ENCODE measurements at regions not wholly inside any gene's neighbourhood (a gene's known extent, or its start where the extent isn't known, plus 50 kb on each side); places are given as distances from the start of the nearest gene placed in this dataset.

DNA sequence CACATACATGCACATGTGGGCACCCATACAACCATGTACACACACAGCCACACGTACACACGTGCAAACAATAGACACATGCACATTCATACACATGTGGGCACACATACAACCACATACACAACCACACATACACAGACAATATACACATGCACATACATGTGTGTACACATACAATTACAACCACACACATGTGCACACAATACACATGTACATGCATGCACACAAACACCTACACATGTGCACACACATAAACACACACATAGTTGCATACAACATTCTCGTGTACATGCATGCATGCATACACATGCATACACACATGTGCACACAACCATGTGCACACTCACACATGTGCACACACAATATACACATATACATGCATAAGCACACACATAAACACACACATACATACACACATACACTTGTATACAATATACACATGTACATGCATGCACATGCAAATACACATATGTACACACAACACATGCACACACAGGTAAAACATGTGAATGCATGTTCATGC lies 118.6 kb upstream of the FRMD4A start:
- 80 to 92% methylated on average over 3 of the region's 3 CpGs for WGBS, 2 donors
- DNase-seq, result no peak
- TF ChIP-seq, protein P1, sequence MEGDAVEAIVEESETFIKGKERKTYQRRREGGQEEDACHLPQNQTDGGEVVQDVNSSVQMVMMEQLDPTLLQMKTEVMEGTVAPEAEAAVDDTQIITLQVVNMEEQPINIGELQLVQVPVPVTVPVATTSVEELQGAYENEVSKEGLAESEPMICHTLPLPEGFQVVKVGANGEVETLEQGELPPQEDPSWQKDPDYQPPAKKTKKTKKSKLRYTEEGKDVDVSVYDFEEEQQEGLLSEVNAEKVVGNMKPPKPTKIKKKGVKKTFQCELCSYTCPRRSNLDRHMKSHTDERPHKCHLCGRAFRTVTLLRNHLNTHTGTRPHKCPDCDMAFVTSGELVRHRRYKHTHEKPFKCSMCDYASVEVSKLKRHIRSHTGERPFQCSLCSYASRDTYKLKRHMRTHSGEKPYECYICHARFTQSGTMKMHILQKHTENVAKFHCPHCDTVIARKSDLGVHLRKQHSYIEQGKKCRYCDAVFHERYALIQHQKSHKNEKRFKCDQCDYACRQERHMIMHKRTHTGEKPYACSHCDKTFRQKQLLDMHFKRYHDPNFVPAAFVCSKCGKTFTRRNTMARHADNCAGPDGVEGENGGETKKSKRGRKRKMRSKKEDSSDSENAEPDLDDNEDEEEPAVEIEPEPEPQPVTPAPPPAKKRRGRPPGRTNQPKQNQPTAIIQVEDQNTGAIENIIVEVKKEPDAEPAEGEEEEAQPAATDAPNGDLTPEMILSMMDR (IDR thresholded peaks at IDR 0.05), result no peak
- TF ChIP-seq POLR2A (IDR thresholded peaks at IDR 0.05), result no peak
- H3K27ac ChIP-seq, result no peak overlapping the region
- no peaks in the 10 kb centered on the region for H3K36me3 ChIP-seq
- H3K4me3 ChIP-seq, result no peak overlapping the region
- H3K27me3 ChIP-seq, result no peaks in the 10 kb centered on the region
- H3K4me1 ChIP-seq, result peaks cover 0 to 7% (median 0%) of the 10 kb centered on the region in 3 donors
- H3K9me3 ChIP-seq, result no peaks in the 10 kb centered on the region
- intact Hi-C loops (cut with DNase I), result no loop called here

DNA sequence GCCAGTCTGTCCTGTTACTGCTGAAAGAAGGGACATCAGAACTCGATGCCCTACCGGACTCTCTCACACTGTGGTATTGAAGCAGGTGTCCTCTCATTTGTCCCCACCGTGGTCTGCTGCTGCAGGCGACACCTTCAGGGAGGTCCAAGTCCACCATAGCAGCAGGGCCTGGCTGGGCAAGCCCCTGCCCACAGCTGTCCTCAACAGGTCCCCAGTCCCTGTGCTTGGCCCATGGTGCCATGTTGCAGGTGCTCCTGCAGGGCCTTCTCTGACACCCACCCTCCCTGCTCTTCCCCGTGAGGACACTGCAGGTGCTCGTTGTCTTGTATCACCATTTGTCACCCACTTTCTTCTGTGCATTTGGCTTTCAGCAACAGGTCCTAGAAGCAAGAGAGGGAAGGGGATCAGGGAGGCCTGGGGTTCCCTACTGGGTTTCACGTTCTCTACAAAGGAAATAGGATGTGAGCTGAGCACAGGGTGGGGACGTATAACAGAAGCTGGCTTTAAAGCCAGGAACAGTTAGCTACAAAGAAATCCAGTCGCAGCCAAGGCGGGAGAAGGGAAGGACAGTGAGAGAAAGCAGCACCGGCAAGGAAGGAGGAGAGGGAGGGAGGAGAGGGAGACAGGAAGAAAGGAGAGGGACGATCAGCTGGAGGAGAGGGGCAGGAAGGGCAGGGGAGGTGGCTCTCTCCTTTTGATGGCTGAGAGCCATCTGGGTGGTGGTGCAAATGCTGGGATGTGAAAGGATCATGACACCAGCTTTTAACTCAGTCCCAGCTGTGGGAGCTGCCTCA lies 117.7 kb upstream of the FRMD4A start:
- H3K36me3 ChIP-seq, result no peaks in the 10 kb centered on the region
- no peak overlapping the region for H3K4me3 ChIP-seq
- no peaks in the 10 kb centered on the region for H3K27me3 ChIP-seq
- no peak overlapping the region for H3K27ac ChIP-seq
- 50 to 68% methylated on average over 8 to 11 of the region's 12 CpGs for WGBS, 2 donors
- TF ChIP-seq, protein P1 (IDR thresholded peaks at IDR 0.05), result no peak
- TF ChIP-seq POLR2A (IDR thresholded peaks at IDR 0.05), result no peak
- H3K9me3 ChIP-seq, result no peaks in the 10 kb centered on the region
- no peak for DNase-seq
- intact Hi-C loops (cut with DNase I), result no loop called here
- peaks cover 0 to 7% (median 0%) of the 10 kb centered on the region in 3 donors for H3K4me1 ChIP-seq

DNA sequence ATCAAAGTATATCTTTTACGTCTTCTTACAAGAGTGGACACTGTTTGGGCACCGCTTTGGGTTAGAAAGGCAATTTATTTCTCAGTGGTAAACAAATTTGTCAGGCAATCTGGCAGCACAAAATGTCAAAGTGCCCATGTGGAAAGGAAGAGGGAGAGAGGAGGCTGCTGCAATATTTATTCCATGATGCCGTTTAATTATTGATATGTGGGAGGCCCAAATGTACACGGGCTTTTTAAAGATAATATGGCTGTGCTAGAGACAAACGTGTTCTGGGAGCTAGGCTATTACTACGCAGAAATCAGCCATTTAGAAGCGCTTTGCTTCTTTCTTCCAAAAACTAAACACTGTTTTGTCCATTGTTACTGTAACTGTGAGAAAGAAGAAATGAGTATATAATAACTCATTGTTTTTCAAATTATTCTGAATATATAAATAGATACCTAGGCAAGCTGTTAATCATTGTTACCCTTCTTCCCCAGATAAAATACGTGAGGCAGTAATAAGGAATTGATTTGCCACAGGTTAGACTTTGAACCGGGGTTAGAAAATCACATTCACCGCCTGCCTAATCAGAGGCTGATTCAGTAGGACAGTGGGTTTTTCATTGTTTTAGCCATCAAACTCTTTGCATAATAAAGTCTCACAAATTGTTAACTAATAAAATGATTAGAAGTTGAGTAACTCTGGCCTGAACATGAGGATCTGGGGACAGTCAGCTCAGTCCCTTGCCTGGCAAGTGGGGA lies 116.5 kb upstream of the FRMD4A start:
- no peak for DNase-seq
- Histone ChIP-seq H3K27ac (no peak overlapping the region), H3K4me3 (no peak overlapping the region), H3K4me1 (peaks cover 0 to 7% (median 0%) of the 10 kb centered on the region in 3 donors), H3K9me3 (no peaks in the 10 kb centered on the region), H3K36me3 (no peaks in the 10 kb centered on the region), H3K27me3 (no peaks in the 10 kb centered on the region)
- intact Hi-C loops (cut with DNase I), result no loop called here
- 72 to 84% methylated on average over 10 of the region's 10 CpGs for WGBS, 2 donors
- no peak for TF ChIP-seq POLR2A (IDR thresholded peaks at IDR 0.05)
- TF ChIP-seq, protein P1 (IDR thresholded peaks at IDR 0.05), result no peak

DNA sequence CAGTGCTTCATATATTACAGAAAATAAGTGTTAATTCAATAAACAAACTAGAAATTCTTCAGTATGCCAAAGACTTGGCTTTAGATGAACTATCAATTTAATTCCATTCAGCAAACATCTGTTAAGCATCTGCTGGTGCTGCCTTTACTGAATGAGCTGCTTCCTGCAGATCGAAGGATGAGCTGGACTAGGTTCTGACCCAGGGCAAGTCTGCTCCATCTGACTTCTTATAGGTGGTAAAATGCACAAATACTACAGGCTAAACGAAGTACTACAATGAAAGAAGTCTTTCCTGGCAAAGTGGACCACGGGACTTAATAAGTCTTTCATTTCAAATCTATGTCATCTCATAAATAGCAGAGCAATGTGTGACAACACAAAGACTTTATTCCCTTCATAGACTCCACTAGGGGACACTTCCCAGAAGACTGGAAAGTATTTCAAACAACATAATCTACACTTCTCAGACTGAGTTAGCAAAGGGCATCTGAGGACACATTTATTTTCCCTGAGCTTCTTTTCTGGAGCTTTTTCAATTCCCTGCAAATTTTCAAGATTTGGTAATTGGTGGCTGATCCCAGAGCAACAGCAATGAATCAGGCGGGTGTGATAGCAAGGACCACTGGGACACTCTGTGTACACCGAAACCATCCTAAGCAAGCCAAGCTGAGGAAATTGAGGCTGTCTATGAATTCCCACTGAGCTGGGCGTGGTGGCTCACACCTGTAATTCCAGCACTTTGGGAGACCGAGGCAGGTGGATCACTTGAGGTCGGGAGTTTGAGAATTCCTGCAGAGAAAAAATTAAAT lies 108.9 kb upstream of the FRMD4A start:
- intact Hi-C loops (cut with DNase I), result no loop called here
- WGBS, 2 donors, result 49 to 64% methylated on average over 8 of the region's 8 CpGs
- no peak overlapping the region for H3K27ac ChIP-seq
- H3K36me3 ChIP-seq, result no peaks in the 10 kb centered on the region
- no peaks in the 10 kb centered on the region for H3K4me1 ChIP-seq
- TF ChIP-seq, protein P1 (IDR thresholded peaks at IDR 0.05), result no peak
- no peak for TF ChIP-seq POLR2A (IDR thresholded peaks at IDR 0.05)
- no peaks in the 10 kb centered on the region for H3K9me3 ChIP-seq
- no peak for DNase-seq
- no peaks in the 10 kb centered on the region for H3K27me3 ChIP-seq
- no peak overlapping the region for H3K4me3 ChIP-seq

Measured in esophagus squamous epithelium (tissue), 5 donors.